ENCODE measurements at regions not wholly inside any gene's neighbourhood (a gene's known extent, or its start where the extent isn't known, plus 50 kb on each side); places are given as distances from the start of the nearest gene placed in this dataset.

GRCh38 chr10:120689777-120690529 is 161.2 kb upstream of the WDR11 start:
- Histone ChIP-seq H3K4me1 (no peaks in the 10 kb centered on the region), H3K4me3 (no peak overlapping the region), H3K36me3 (no peaks in the 10 kb centered on the region), H3K27me3 (peaks cover 0 to 5% (median 0%) of the 10 kb centered on the region in 7 donors), H3K9me3 (peaks cover 0 to 25% (median 12%) of the 10 kb centered on the region in 11 donors), H3K27ac (no peak overlapping the region)
- WGBS, 2 donors = 42 to 66% methylated on average over 2 of the region's 2 CpGs
- DNase-seq = no peak
- TF ChIP-seq CTCF (IDR thresholded peaks at IDR 0.05) = no peak
- ATAC-seq = no peak
- intact Hi-C loops (cut with DNase I) = no loop called here

- Histone ChIP-seq H3K9me3 (peaks cover 0 to 35% (median 14%) of the 10 kb centered on the region in 11 donors), H3K4me1 (no peaks in the 10 kb centered on the region), H3K4me3 (no peak overlapping the region), H3K27me3 (no peaks in the 10 kb centered on the region), H3K27ac (no peak overlapping the region), H3K36me3 (no peaks in the 10 kb centered on the region)
- WGBS, 2 donors = 59 to 68% methylated on average over 3 of the region's 3 CpGs
- DNase-seq (no peak), ATAC-seq (no peak)
- no peak for TF ChIP-seq CTCF (IDR thresholded peaks at IDR 0.05)
- intact Hi-C loops (cut with DNase I) = no loop called here
These were observed 159.5 kb upstream of the WDR11 start for GRCh38 chr10:120691625-120692024.

GRCh38 chr10:120700426-120700825 is 150.7 kb upstream of the WDR11 start:
- ATAC-seq (no peak), DNase-seq (no peak)
- no peak overlapping the region for H3K27ac ChIP-seq
- no peaks in the 10 kb centered on the region for H3K27me3 ChIP-seq
- H3K4me3 ChIP-seq = no peak overlapping the region
- no peaks in the 10 kb centered on the region for H3K4me1 ChIP-seq
- TF ChIP-seq CTCF (IDR thresholded peaks at IDR 0.05) = no peak
- intact Hi-C loops (cut with DNase I) = no loop called here
- H3K36me3 ChIP-seq = no peaks in the 10 kb centered on the region
- peaks cover 0 to 46% (median 23%) of the 10 kb centered on the region in 11 donors for H3K9me3 ChIP-seq
- 69 to 78% methylated on average over 2 of the region's 2 CpGs for WGBS, 2 donors

- no peak for ATAC-seq
- DNase-seq = no peak
- Histone ChIP-seq H3K9me3 (peaks cover 0 to 38% (median 23%) of the 10 kb centered on the region in 11 donors), H3K36me3 (no peaks in the 10 kb centered on the region), H3K4me1 (no peaks in the 10 kb centered on the region), H3K27me3 (no peaks in the 10 kb centered on the region), H3K27ac (no peak overlapping the region), H3K4me3 (no peak overlapping the region)
- 63 to 64% methylated on average over 2 of the region's 2 CpGs for WGBS, 2 donors
- intact Hi-C loops (cut with DNase I) = no loop called here
- TF ChIP-seq CTCF (IDR thresholded peaks at IDR 0.05) = no peak
These were observed 149.8 kb upstream of the WDR11 start for GRCh38 chr10:120701381-120701780.

Data from heart right ventricle (tissue), 16 donors.